HAP-1 (cell line): ENCODE measurements at regions not wholly inside any gene's neighbourhood (a gene's known extent, or its start where the extent isn't known, plus 50 kb on each side); places are given as distances from the start of the nearest gene placed in this dataset.

Experiments used
- DNase-seq, 2 experiments: peaks; one replicate each; pipeline ENCODE4 v3.0.0-alpha.2; 2016 to 2020; ENCODE audit warnings: low spot score in 2 of 2
- H3K27me3 ChIP-seq: fragments of 250-450 bp; sonication (Bioruptor Pico); 2 replicates; pipeline ENCODE4 v1.5.1; 2020; ENCODE audit warnings: low read depth, mild to moderate bottlenecking, moderate library complexity
- H3K36me3 ChIP-seq: fragments of 250-450 bp; sonication (Bioruptor Pico); replicated peaks from 2 replicates; pipeline ENCODE4 v1.5.1; 2020; ENCODE audit warnings: mild to moderate bottlenecking
- H3K4me1 ChIP-seq: fragments of 250-450 bp; sonication (Bioruptor Pico); 2 replicates; pipeline ENCODE4 v1.5.1; 2020; ENCODE audit warnings: mild to moderate bottlenecking
- H3K4me3 ChIP-seq: fragments of 250-450 bp; sonication (Bioruptor Pico); 2 replicates; pipeline ENCODE4 v1.5.1; 2020; ENCODE audit warnings: mild to moderate bottlenecking, moderate library complexity
- H3K9me3 ChIP-seq: fragments of 250-450 bp; sonication (Bioruptor Pico); 2 replicates; pipeline ENCODE4 v1.5.1; 2020; ENCODE audit warnings: mild to moderate bottlenecking, moderate library complexity
- in situ Hi-C: fragments of 300-500 bp; cut with MboI; formaldehyde crosslinking; loops from 3 replicates; pipeline ENCODE4 v1.14.3; 2020; ENCODE audit warnings: low sequenced_read_pairs, inconsistent platforms, mixed read lengths

DNA sequence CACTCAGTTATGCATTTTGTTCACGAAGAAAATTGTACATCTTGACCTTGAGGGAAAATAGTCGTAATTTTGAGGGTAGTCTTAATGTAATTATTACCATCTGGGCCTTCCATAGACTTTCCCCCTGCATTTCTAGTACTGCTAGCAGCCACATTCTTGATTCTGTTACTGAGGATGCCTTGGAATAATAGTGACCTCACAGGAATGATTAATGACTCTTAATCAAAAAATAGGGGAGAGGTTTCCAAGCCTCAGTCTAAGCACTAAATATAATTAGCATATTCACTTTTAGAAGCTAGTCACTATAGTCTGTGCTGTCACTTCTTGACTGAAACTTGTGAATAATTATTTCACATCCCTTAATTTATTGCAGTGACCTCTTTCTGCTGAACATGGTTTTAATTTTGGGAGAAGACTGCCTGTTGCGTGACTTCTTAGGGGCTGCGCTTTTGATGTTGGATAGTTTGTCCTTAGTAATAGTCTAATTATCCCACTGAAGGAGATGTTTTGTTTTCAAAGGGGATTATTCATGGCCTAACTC lies 400.5 kb downstream of the ADAMTS20 start:
- Histone ChIP-seq H3K36me3 (no peaks in the 10 kb centered on the region), H3K27me3 (no peaks in the 10 kb centered on the region), H3K4me1 (peaks cover 20% of the 10 kb centered on the region), H3K9me3 (no peaks in the 10 kb centered on the region), H3K4me3 (no peak overlapping the region)
- in situ Hi-C loops, result no loop called here
- no peak for DNase-seq

DNA sequence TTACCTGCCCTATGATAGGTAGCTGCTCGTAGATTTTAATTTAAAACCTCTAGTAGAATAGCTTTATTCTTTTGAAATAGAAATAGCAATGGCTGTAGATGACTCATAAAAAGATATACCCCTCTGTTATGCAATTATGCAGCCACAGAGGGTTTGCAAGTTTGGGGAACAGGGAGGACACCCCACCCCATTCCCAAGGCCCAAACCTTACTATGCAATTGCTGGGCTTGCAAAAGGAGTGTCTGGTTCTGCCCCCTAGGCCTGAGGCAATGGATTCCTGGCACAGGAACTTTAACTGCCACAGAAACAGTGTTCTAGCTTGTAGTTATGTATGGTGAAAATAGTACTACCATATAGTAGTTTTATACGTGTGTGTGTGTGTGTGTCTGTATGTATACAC lies 403.3 kb downstream of the ADAMTS20 start:
- Histone ChIP-seq H3K27me3 (no peaks in the 10 kb centered on the region), H3K4me3 (no peak overlapping the region), H3K9me3 (no peaks in the 10 kb centered on the region), H3K4me1 (peaks cover 7% of the 10 kb centered on the region), H3K36me3 (no peaks in the 10 kb centered on the region)
- no peak for DNase-seq
- in situ Hi-C loops, result no loop called here

DNA sequence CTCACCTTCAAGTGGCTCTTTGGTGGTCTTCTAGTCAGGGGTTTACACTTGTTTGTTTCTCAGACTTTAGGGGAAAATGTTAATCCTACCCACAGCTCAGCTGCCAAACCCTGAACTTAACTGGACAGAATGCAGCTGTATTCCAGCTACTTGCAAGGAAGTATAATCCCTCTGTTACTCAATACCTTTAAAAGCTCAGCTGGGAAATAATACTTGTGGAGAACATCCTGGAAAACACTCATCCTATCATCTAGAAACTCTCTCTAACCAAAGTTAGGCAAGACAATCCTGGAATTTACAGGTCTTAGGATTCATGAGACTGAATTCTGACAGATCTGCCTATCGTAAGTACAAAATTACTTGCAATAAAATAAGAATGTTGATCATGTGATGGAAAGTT lies 404.1 kb downstream of the ADAMTS20 start:
- Histone ChIP-seq H3K9me3 (no peaks in the 10 kb centered on the region), H3K4me1 (peaks cover 7% of the 10 kb centered on the region), H3K36me3 (no peaks in the 10 kb centered on the region), H3K4me3 (no peak overlapping the region), H3K27me3 (no peaks in the 10 kb centered on the region)
- in situ Hi-C loops, result no loop called here
- no peak for DNase-seq

DNA sequence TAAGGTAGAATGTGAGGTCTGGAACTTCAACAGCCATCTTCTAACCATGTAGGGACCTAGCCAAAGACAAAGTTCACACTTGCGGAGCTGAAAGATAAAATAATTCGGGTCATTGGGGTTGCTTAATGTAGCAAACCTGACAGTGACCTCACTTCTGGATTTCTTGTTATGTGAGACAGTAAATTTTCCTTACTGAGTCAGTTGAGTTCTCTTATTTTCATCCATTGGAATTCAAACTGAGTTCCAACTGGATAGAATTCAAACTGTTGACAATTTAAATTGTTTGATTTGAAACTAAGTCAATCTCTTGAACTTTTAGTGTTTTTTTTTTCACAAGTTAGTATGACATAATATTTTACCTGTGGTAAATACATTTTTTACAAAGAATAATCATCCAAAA lies 406.5 kb downstream of the ADAMTS20 start:
- Histone ChIP-seq H3K36me3 (no peaks in the 10 kb centered on the region), H3K4me1 (peaks cover 3% of the 10 kb centered on the region), H3K9me3 (no peaks in the 10 kb centered on the region), H3K4me3 (no peak overlapping the region), H3K27me3 (no peaks in the 10 kb centered on the region)
- in situ Hi-C loops, result no loop called here
- DNase-seq, result no peak

DNA sequence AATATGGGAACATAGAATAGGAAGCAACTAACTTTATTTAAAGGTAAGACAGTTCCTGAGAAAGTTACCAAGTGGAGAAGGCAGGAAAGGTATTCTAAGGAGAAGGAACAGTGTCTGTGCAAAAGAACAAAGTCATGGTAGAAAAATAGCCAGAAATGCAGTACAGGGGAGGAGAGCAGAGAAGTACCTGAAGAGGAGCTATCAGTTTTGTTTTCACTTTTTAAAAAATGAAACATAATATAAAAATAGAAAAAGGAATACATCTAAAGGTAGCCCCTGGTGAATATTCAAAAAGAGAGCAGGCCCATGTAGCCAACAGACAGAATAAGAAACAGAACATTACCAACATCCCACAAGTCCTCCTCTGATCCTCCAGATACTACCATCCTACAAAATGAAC lies 408.7 kb downstream of the ADAMTS20 start:
- no peak for DNase-seq
- H3K4me3 ChIP-seq, result no peak overlapping the region
- no peaks in the 10 kb centered on the region for H3K36me3 ChIP-seq
- no peaks in the 10 kb centered on the region; the same call in 1 of the 2 replicates for H3K9me3 ChIP-seq
- no peaks in the 10 kb centered on the region for H3K27me3 ChIP-seq
- peaks cover 3% of the 10 kb centered on the region for H3K4me1 ChIP-seq
- in situ Hi-C loops, result no loop called here

DNA sequence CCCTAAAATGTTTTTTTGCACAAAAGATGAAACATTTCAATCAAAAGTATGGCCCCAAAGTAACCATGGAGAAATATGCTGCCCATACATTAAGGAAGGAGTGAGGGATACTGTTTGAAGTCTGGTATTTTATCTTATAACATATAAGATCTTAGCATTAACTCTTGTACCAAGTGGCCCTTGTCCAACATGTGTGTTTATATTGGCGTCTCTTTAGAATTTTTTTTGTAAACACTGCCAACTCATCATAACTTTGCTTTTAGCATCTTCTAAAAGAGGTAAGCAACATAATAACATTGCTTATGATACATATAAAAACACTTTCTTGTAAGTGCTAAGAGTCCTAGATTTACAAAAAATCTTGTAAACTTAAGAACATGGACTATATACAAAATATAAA lies 419.7 kb downstream of the ADAMTS20 start:
- Histone ChIP-seq H3K4me3 (no peak overlapping the region), H3K36me3 (no peaks in the 10 kb centered on the region), H3K9me3 (peaks cover 4% of the 10 kb centered on the region; the same call in 1 of the 2 replicates), H3K4me1 (no peaks in the 10 kb centered on the region), H3K27me3 (no peaks in the 10 kb centered on the region)
- DNase-seq, result no peak
- in situ Hi-C loops, result no loop called here

DNA sequence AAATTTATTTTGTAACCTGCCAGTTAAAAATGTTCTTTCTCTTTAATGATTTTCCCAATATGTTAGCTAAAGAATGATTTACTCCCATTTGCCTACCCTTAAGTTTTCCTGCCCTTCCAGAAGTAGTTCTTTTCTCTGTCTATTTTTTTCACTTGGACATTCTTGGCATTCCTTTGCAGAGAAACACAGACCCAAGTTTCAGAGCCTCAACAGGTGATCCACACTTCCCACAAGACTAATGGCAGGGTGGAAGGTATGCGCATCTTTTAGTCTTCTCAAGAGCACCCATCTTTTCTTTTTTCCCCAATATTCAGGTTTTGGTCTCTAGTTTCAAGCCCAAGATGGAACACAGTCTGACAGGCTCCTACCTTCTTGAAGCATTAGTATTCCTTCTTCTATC lies 420.7 kb downstream of the ADAMTS20 start:
- H3K4me3 ChIP-seq, result no peak overlapping the region
- H3K9me3 ChIP-seq, result peaks cover 4% of the 10 kb centered on the region; the same call in 1 of the 2 replicates
- DNase-seq, result no peak
- no peaks in the 10 kb centered on the region for H3K4me1 ChIP-seq
- no peaks in the 10 kb centered on the region for H3K27me3 ChIP-seq
- in situ Hi-C loops, result no loop called here
- H3K36me3 ChIP-seq, result no peaks in the 10 kb centered on the region

DNA sequence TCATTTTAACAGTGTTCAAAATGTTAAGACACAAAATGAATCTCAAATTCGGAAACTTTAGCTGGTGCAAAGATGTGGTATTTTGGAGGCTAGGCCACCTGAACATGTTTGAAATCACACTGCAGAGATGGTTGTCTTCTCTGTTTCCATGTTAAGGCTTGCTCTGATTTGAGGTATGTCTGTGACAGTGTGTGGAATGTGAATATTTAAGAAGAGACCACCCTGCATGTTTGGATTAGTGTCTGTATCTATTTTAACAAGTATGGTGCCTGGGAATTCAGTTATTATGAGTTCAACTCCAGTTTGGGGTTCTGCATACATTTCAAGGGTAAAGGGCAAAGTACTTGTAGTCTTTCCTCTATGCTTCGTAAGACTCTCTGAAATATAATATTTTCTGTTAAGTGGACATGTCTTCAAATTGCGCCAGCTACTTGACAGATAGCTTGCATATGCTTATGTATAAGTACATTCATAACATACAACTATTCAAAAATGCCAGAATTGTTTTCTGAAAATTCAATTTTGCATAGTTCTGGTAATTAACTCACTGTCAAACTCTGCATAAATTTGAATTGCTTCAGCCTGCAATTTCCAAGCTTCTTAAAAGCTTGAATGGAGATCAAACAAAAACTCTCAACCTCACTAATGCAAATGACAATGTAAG lies 424.0 kb downstream of the ADAMTS20 start:
- no peaks in the 10 kb centered on the region for H3K4me1 ChIP-seq
- in situ Hi-C loops, result no loop called here
- H3K36me3 ChIP-seq, result no peaks in the 10 kb centered on the region

DNA sequence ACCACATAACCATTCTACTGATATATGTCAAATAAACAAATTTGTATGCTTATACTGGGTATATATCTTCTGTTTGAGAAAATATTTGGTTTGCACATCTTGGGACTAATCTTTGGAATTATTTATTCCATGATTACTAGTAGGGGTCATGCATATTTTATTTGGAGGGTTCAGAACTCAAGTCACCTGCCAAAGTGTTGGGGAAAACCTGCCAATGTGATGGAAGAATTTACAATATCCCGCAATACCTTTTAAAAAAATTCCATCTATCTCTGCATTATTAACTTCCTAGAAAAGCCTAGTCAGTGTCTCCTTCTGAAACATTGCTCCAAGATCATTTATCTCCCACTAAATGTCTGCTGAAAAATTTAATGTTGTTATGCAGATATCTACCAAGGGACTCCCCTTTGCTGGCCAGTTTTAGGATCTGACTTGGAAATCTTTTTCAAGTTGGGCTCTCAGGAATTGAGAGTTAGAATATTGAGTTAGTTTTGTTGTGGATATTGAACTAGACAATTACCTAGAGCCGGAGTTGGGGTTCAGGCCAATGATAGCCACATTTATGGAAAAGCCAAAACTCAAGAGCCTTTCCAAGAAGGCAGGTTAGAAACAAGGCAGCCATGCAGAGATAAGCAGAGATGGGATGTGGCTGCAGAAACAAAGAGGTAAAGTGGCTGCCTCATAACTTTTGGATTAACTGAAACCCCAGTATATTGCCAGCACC lies 425.2 kb downstream of the ADAMTS20 start:
- in situ Hi-C loops, result no loop called here
- H3K36me3 ChIP-seq, result no peaks in the 10 kb centered on the region
- H3K4me3 ChIP-seq, result no peak overlapping the region
- H3K27me3 ChIP-seq, result no peaks in the 10 kb centered on the region
- no peaks in the 10 kb centered on the region for H3K9me3 ChIP-seq
- peaks cover under 1% of the 10 kb centered on the region for H3K4me1 ChIP-seq
- DNase-seq, result no peak

More for the DNA sequence above, 424.0 kb downstream of the ADAMTS20 start:
- H3K9me3 ChIP-seq, result no peaks in the 10 kb centered on the region
- no peaks in the 10 kb centered on the region for H3K27me3 ChIP-seq
- H3K4me3 ChIP-seq, result no peak overlapping the region
- DNase-seq, result no peak

DNA sequence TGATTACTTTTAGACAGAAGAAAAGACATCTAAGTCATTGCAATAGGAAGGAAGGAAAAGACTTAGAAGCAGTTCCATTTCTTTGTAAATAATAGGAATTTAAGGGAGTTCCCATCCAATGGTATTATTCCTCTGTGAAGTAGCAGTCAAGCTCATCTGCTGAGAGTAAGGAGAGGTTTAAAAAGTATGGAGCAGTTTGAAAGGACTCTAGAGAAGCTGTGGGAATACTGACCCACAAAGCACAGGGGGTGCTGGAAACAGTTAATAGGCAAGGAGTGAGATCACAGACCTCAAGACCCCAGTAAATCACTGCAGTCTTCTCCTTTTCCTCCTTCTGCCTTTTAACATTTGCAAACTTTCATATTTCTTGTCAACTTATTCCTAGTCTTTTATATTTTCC lies 428.5 kb downstream of the ADAMTS20 start:
- peaks cover 23% of the 10 kb centered on the region for H3K4me1 ChIP-seq
- no peaks in the 10 kb centered on the region for H3K9me3 ChIP-seq
- H3K4me3 ChIP-seq, result no peak overlapping the region
- DNase-seq, result no peak
- in situ Hi-C loops, result no loop called here
- no peaks in the 10 kb centered on the region for H3K36me3 ChIP-seq
- no peaks in the 10 kb centered on the region for H3K27me3 ChIP-seq

DNA sequence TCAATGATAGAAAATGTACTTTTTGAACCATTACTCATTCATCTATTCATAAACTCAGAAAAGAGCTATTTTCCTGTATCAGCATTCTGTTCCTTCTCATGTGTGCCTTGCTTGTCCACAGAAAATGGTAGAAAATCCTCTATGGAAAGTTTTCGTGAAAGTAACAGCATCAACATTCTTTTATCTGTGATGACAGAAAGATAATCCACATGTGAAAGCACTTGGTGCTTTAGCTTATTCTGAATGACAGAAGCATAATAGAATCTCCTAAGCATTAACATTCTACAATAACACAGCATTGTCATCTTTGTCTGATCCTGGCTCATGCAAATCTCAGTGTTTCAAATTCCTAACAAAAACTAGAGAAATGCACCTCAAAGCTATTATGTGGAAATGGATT lies 431.9 kb downstream of the ADAMTS20 start:
- H3K4me3 ChIP-seq, result no peak overlapping the region
- no peaks in the 10 kb centered on the region for H3K9me3 ChIP-seq
- no peaks in the 10 kb centered on the region for H3K27me3 ChIP-seq
- DNase-seq, result peak; percentile 26 to 100
- in situ Hi-C loops, result no loop called here
- peaks cover 23% of the 10 kb centered on the region for H3K4me1 ChIP-seq
- H3K36me3 ChIP-seq, result no peaks in the 10 kb centered on the region

DNA sequence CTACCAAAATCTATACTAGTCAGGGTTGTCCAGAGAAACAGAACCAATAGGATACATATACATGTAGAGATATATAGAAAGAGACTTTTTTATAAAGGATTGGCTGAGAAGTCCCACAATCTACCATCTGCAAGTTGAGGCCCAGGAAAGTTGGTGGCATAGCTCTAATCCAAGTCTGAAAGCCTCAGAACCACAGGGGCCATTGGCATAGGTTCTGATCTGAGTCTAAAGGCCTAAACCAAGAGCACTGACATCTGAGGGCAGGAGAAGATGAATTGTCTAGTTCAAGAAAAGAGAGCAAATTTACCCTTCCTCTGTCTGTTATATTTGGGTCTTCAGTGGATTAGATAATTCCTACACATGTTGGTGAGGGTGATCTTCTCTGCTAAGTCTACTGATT lies 433.1 kb downstream of the ADAMTS20 start:
- in situ Hi-C loops, result no loop called here

DNA sequence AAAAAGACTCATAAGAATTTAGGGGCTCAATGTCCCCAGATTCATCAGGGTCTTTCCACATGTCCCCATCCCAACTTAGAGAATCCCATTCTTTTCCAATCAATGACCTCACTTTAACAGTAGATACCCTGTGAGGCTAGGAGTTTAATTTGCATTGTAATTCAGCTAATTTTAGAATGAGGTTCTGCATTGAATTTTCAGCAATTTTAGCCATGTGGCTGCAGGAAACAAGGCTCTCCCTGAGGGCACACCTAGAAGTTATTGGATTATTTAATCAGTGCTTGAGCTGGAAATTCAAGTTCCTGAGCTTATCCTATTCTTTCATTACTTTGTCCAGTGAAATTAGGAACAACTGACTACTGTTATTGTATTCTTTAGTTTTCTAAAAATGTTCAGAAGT lies 433.8 kb downstream of the ADAMTS20 start:
- Histone ChIP-seq H3K36me3 (no peaks in the 10 kb centered on the region; the same call in 1 of the 2 replicates), H3K9me3 (no peaks in the 10 kb centered on the region), H3K4me1 (peaks cover 23% of the 10 kb centered on the region), H3K4me3 (no peak overlapping the region), H3K27me3 (no peaks in the 10 kb centered on the region)
- DNase-seq, result no peak
- in situ Hi-C loops, result no loop called here

More for the DNA sequence above, 433.1 kb downstream of the ADAMTS20 start:
- no peaks in the 10 kb centered on the region for H3K9me3 ChIP-seq
- no peak overlapping the region for H3K4me3 ChIP-seq
- no peaks in the 10 kb centered on the region for H3K36me3 ChIP-seq
- DNase-seq, result no peak
- no peaks in the 10 kb centered on the region for H3K27me3 ChIP-seq
- peaks cover 23% of the 10 kb centered on the region for H3K4me1 ChIP-seq

DNA sequence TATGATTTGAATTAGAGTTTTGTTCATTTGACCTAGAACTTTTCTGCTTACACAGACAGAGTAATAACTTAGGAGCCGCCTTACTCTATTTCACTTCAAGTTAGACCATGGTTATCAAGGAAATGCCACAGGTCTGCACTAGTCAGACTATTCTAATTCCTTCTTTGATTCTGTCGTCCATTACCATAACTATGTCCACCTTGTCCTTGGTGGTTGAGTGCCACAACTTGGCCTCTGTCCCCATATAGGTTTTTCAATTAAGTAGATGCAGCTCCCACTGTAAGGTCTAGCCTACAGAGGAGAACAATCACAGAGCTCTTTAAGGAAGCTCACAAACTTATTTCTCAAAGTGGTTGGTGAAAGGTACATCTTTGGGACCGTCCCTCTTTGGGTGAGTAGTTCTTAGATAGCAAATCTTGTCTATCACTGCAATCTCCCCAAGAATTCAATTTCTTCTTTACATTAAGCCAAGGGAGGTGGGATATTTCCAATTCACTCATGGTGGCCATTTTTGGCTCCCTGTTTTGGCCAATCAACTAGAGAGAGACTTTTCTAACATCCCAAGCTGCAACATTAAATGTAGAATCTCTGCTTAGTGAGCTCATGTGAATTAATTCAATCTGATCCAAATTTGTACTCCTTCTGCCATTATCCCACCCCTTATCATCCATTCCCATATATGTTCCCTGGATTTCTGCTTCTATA lies 434.6 kb downstream of the ADAMTS20 start:
- Histone ChIP-seq H3K36me3 (no peaks in the 10 kb centered on the region; the same call in 1 of the 2 replicates), H3K27me3 (no peaks in the 10 kb centered on the region), H3K4me3 (no peak overlapping the region), H3K9me3 (no peaks in the 10 kb centered on the region), H3K4me1 (peaks cover 23% of the 10 kb centered on the region)
- in situ Hi-C loops, result no loop called here
- no peak for DNase-seq
